ENCODE measurements at regions not wholly inside any gene's neighbourhood (a gene's known extent, or its start where the extent isn't known, plus 50 kb on each side); places are given as distances from the start of the nearest gene placed in this dataset.

- DNase-seq, result no peak
- TF ChIP-seq POLR2A (IDR thresholded peaks at IDR 0.05; ENCODE audit: low read length), result no peak
- no peak for TF ChIP-seq GATA1 (IDR thresholded peaks at IDR 0.05; ENCODE audit: low read depth, low read length)
These were observed 1728.3 kb downstream of the SUCLG1 start for GRCh38 chr2:82730811-82731210.

GRCh38 chr2:82728090-82728489, 1731.0 kb downstream of the SUCLG1 start:
- TF ChIP-seq GATA1 (IDR thresholded peaks at IDR 0.05; ENCODE audit: low read depth, low read length) (no peak), POLR2A (IDR thresholded peaks at IDR 0.05; ENCODE audit: low read length) (no peak)
- DNase-seq, result no peak

- no peak for TF ChIP-seq GATA1 (IDR thresholded peaks at IDR 0.05; ENCODE audit: low read depth, low read length)
- no peak for TF ChIP-seq POLR2A (IDR thresholded peaks at IDR 0.05; ENCODE audit: low read length)
- DNase-seq, result no peak
These were observed 1750.4 kb downstream of the SUCLG1 start for GRCh38 chr2:82708681-82709080.

GRCh38 chr2:82697231-82697630, 1761.8 kb downstream of the SUCLG1 start:
- DNase-seq, result no peak

GRCh38 chr2:82694431-82694830, 1764.6 kb downstream of the SUCLG1 start:
- TF ChIP-seq GATA1 (IDR thresholded peaks at IDR 0.05; ENCODE audit: low read depth, low read length), result no peak
- TF ChIP-seq POLR2A (IDR thresholded peaks at IDR 0.05; ENCODE audit: low read length), result no peak
- no peak for DNase-seq

More at GRCh38 chr2:82697231-82697630, 1761.8 kb downstream of the SUCLG1 start:
- TF ChIP-seq POLR2A (IDR thresholded peaks at IDR 0.05; ENCODE audit: low read length), result no peak
- TF ChIP-seq GATA1 (IDR thresholded peaks at IDR 0.05; ENCODE audit: low read depth, low read length), result no peak

- TF ChIP-seq GATA1 (IDR thresholded peaks at IDR 0.05; ENCODE audit: low read depth, low read length) (no peak), POLR2A (IDR thresholded peaks at IDR 0.05; ENCODE audit: low read length) (no peak)
- DNase-seq, result no peak
These were observed 1768.2 kb downstream of the SUCLG1 start for GRCh38 chr2:82690757-82691411.

GRCh38 chr2:82675186-82675585, 1783.9 kb downstream of the SUCLG1 start:
- DNase-seq, result no peak
- TF ChIP-seq POLR2A (IDR thresholded peaks at IDR 0.05; ENCODE audit: low read length) (no peak), GATA1 (IDR thresholded peaks at IDR 0.05; ENCODE audit: low read depth, low read length) (no peak)

GRCh38 chr2:82674652-82675051, 1784.4 kb downstream of the SUCLG1 start:
- no peak for DNase-seq
- TF ChIP-seq POLR2A (IDR thresholded peaks at IDR 0.05; ENCODE audit: low read length), result no peak
- no peak for TF ChIP-seq GATA1 (IDR thresholded peaks at IDR 0.05; ENCODE audit: low read depth, low read length)

- no peak for DNase-seq
- TF ChIP-seq GATA1 (IDR thresholded peaks at IDR 0.05; ENCODE audit: low read depth, low read length) (no peak), POLR2A (IDR thresholded peaks at IDR 0.05; ENCODE audit: low read length) (no peak)
These were observed 1791.6 kb downstream of the SUCLG1 start for GRCh38 chr2:82667491-82667890.

GRCh38 chr2:82665691-82666090, 1793.4 kb downstream of the SUCLG1 start:
- TF ChIP-seq GATA1 (IDR thresholded peaks at IDR 0.05; ENCODE audit: low read depth, low read length) (no peak), POLR2A (IDR thresholded peaks at IDR 0.05; ENCODE audit: low read length) (no peak)
- no peak for DNase-seq

GRCh38 chr2:82657106-82657505, 1802.0 kb downstream of the SUCLG1 start:
- TF ChIP-seq POLR2A (IDR thresholded peaks at IDR 0.05; ENCODE audit: low read length) (no peak), GATA1 (IDR thresholded peaks at IDR 0.05; ENCODE audit: low read depth, low read length) (no peak)
- DNase-seq, result no peak

- TF ChIP-seq POLR2A (IDR thresholded peaks at IDR 0.05; ENCODE audit: low read length) (no peak), GATA1 (IDR thresholded peaks at IDR 0.05; ENCODE audit: low read depth, low read length) (no peak)
- no peak for DNase-seq
These were observed 1802.7 kb downstream of the SUCLG1 start for GRCh38 chr2:82656420-82656819.

- TF ChIP-seq POLR2A (IDR thresholded peaks at IDR 0.05; ENCODE audit: low read length) (no peak), GATA1 (IDR thresholded peaks at IDR 0.05; ENCODE audit: low read depth, low read length) (no peak)
- DNase-seq, result no peak
These were observed 1807.0 kb downstream of the SUCLG1 start for GRCh38 chr2:82652117-82652516.

- peak in 1 of 2 experiments; percentile 33 for DNase-seq
These were observed 1809.0 kb downstream of the SUCLG1 start for GRCh38 chr2:82650038-82650437.

GRCh38 chr2:82641598-82642180, 1817.4 kb downstream of the SUCLG1 start:
- no peak for DNase-seq
- TF ChIP-seq POLR2A (IDR thresholded peaks at IDR 0.05; ENCODE audit: low read length) (no peak), GATA1 (IDR thresholded peaks at IDR 0.05; ENCODE audit: low read depth, low read length) (no peak)

More at GRCh38 chr2:82650038-82650437, 1809.0 kb downstream of the SUCLG1 start:
- TF ChIP-seq POLR2A (IDR thresholded peaks at IDR 0.05; ENCODE audit: low read length) (no peak), GATA1 (IDR thresholded peaks at IDR 0.05; ENCODE audit: low read depth, low read length) (no peak)
